Effector CD8-positive, alpha-beta T cell (primary cell): ENCODE measurements at regions not wholly inside any gene's neighbourhood (a gene's known extent, or its start where the extent isn't known, plus 50 kb on each side); places are given as distances from the start of the nearest gene placed in this dataset.
A peak's percentile ranks its signal among the peaks of the same experiment; 100 is the strongest.

ENCODE experiments used
- DNase-seq: peaks from one replicate; lab custom pipeline; 2025; lab: John Stamatoyannopoulos, UW

- no peak for DNase-seq
Measured at GRCh38 chr10:124227988-124228387, 134.6 kb upstream of the CHST15 start.

DNA sequence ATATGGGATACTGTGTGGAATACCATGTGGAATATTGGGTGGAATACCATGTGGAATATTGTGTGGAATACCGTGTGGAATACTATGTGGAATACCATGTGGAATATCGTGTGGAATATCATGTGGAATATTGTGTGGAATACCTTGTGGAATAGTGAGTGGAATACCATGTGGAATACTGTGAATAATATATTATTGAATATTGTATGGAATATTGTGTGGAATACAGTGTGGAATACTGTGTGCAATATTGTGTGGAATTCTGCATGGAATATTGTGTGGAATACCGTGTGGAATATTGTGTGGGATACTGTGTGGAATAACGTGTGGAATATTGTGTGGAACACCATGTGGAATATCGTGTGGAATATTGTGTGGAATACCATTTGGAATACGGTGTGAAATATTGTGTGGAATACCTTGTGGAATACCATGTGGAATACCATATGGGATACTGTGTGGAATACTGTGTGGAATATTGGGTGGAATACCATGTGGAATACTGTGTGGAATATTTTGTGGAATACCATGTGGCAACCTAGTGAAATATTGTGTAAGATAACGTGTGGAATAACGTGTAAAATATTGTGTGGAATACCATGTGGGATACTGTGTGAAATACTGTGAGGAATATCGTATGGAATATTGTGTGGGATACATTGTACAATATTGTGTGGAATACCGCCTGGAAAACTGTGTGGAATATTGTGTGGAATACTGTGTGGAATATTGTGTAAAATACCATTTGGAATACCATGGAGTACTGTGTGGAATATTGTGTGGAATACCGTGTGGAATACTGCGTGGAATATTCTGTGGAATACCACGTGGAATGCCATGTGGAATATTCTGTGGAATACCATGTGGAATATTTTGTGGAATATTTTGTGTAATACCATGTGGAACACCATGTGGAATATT, 133.9 kb upstream of the CHST15 start:
- no peak for DNase-seq

DNA sequence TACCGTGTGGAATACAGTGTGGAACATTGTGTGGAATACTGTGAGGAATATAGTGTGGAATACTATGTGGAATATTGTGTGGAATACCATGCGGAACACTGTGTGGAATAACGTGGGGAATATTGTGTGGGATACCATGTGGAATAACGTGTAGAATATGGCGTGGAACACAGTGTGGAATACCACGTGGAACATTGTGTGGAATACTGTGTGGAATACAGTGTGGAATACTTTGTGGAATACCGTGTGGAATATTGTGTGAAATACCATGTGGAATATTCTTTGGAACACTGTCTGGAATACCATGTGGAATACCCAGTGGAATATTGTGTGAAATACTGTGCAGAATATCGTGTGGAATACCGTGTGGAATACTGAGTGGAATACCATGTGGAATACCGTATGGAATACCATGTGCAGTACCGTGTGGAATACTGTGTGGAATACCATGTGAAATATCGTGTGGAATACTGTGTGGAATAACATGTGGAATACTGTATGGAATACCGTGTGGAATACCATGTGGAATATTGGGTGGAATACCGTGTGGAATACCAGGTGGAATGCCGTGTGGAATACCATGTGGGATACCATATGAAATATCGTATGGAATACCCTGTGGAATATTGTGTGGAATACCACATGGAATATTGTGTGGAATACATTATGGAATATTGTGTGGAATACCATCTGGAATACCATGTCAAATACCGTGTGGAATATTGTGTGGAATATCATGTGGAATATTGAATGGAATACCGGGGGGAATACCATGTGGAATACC, 133.1 kb upstream of the CHST15 start:
- DNase-seq, result no peak

GRCh38 chr10:124225467-124226270, 132.3 kb upstream of the CHST15 start:
- DNase-seq, result peak; percentile 14

DNA sequence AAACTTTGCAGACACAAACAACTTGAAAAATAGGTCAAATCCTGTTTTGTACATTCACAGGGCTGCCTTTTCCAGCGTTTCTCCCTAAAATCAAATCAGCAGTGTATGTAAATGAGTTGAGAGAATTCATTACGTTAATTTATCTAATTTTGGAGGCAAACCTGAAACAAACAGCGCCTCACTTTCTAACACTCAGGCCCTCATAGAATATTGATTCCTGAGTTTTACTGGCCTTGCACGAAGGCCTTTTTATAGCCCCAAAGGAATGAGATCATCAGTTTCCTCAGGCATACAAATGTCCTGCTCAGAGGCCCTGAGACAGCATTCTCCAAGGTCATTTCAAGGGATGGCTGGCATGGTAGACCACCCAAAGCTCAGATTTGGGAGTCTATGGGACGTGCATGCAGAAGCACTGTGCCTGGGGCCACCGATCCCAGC, 131.7 kb upstream of the CHST15 start:
- no peak for DNase-seq

DNA sequence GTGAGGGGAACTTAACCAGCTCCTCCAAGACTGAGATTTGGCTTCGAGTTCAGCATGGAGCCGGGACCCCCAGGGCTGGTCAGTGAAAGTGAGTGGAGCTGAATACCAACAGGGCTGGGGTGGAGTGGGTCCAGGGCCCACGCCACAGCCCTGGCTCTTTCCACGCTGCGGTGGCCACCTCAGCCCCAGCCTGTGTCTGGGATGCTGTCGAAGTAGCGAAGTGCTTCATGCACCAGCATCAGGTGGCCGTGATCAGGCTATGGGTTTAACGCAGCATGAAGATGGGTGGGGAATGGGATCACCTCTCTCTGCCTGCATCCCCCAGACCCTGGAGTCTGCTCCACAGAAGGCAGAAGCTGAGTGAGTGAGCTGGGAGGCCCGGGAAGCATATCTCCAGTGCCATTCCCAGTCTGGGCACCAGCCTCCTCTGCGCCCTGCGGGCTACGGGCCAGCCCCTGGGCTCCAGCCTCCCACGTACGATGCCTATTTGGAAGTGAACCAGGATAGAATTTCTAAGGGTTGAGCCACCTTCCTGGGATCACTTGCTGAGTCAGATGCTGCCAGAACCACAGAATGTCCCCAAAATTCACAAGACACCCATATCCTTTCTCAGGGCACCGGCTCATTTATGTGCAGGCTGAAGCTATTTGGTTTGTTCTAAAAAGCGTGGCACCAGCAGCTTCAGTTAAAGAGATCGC, 131.1 kb upstream of the CHST15 start:
- no peak for DNase-seq

DNA sequence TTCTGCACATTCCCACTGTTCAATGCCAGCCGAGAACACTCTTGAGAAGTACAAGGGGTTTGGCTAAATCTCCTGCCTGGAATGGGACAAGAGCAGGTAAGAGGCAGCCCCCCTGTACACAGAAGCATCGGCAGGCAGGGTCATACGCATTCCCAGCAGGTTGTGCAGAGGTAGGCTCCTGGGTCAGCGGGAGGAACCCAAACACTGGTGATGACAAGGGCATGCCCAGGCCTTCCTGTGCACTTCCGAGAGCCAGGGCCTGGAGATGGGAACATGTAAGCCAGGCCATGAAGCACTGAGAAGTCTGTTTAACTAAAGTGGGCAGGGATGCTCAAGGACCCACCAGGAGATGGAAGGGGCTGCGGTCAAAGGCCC, 130.3 kb upstream of the CHST15 start:
- DNase-seq, result no peak

DNA sequence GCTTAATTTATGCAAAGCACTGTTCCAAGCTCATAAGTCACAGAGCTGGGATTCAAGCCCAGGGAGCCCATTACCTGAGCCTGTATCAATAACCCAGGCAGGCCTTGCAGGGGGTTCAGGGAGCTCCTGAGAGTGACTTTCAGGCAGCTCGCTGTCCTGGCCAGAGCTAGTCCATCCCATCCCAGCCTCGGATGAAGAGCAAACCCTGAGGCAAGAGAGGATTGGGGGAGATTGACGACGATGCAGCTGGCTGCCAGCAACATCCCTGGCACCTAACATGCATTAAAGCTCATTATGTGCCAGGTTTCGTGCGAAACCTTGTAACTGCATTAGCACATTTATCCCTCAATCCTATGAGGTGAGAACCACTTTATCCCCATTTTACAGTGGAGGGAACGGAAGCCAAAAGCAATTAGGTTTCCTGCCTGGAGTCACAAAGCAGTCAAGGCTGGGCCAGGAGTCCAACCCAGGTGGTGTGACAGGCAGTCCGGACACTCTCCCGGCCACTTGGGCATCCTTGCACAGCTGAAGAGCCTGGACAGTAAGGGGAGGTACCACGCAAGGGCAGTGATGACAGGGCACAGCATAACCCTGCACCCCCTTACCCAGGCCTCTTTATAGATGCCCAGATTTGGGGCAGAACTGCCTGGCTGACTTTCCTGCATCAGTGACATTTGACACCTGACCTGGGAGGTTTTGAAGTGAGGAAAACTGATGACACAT, 129.8 kb upstream of the CHST15 start:
- no peak for DNase-seq

- DNase-seq, result no peak
Measured at GRCh38 chr10:124222318-124222987, 129.1 kb upstream of the CHST15 start.

DNA sequence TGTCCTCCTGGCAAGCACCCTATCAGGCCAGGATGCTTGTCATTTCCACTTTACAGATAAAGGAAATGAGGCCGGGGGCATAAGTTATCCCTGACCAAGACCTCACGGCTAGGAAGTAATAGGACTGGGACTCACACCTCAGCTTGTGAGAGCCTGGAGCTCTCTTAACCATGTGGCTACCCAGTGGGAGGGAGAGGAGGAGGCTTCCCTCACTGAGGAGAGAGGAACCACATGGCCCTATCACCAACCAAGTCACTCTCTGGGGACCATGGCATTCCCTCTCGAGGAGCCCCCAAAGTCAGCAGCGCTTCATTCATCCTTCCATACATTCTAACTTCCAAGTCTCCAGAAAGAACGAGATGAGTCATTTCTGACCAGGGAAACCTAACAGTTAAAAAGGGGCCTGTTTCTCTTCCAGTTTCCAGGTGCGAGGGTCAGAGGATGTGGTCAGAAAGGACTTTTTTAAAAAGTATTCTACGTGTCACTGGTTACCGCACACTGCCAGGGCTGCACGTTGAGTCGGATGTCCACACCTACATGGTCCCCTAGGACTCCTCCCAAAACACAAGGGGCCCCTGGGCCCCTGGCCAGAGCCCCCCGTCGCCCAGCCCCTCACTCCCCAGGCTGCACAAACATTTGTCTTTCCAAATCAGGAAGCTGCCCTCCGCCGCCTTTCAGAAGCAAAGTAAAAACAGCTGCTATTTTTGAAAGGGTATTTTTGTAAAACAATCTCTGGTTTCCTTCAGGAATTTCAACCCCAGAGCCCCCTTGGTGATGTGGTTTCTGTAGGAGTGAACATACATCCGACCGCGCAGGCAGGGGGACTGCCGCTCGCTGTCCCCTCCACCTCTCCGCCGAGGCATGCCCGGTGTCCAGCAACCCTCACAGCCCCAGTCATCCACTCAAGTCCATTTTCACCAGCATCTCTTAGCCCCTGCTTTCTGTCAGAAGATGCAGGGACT, 128.2 kb upstream of the CHST15 start:
- no peak for DNase-seq

DNA sequence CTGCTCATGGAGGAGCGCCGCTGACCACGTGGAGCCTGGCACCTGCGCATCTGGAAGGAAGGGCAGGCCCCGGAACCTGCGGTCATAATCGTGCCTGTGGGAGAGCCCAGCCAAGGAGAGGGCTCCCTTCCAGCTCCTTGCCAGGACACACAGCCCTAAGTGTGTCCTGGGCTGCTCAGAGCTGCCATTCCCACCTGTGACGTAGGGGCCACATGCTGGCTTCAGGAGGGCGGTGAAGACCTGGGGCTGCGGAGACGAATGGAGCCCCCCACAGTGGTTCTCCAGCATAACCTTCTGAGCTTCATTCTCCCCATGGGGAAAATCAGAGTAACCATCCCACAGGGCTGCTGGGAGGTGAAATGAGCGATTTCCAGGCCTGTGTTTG, 127.6 kb upstream of the CHST15 start:
- DNase-seq, result no peak

- DNase-seq, result no peak
Measured at GRCh38 chr10:124220547-124220946, 127.1 kb upstream of the CHST15 start.

- no peak for DNase-seq
Measured at GRCh38 chr10:124219655-124220054, 126.3 kb upstream of the CHST15 start.

DNA sequence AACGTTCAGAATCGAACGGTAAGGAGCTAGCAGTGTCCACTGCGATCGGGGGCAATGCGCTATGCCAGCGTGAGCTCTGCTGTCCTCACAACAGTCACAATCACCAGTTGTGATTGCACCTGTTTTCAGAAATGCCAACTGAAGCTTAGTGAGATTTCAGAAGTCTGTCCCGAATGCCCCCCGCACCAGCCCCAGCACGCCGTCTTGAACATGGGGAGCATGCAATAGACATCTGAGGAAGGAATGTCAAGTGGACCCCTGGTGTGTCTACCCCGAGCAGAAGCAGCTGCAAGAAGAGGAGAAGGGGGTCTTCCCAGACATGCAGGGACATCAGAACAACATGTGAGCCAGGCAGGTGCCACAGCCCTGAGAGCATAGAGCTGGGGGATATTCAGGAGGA, 125.7 kb upstream of the CHST15 start:
- DNase-seq, result no peak

GRCh38 chr10:124217906-124218804, 124.8 kb upstream of the CHST15 start:
- DNase-seq, result no peak

- DNase-seq, result no peak
Measured at GRCh38 chr10:124217031-124217430, 123.6 kb upstream of the CHST15 start.

- no peak for DNase-seq
Measured at GRCh38 chr10:124214610-124215375, 121.4 kb upstream of the CHST15 start.
